NCI-H2227 (cell line): ENCODE measurements at regions not wholly inside any gene's neighbourhood (a gene's known extent, or its start where the extent isn't known, plus 50 kb on each side); places are given as distances from the start of the nearest gene placed in this dataset.

Source experiments
- DNase-seq: peaks from one replicate; lab custom pipeline; 2025; ENCODE audit not compliant: unreplicated experiment; lab: John Stamatoyannopoulos, UW

GRCh38 chr3:193951859-193952258 is 184.1 kb upstream of the HES1 start:
- no peak for DNase-seq

- DNase-seq = no peak
These were observed 181.2 kb upstream of the HES1 start for GRCh38 chr3:193954752-193955151.

- DNase-seq = no peak
These were observed 180.2 kb upstream of the HES1 start for GRCh38 chr3:193955719-193956118.

GRCh38 chr3:193959861-193960260 is 176.1 kb upstream of the HES1 start:
- DNase-seq = no peak

- no peak for DNase-seq
These were observed 175.3 kb upstream of the HES1 start for GRCh38 chr3:193960487-193961274.

- DNase-seq = no peak
These were observed 172.8 kb upstream of the HES1 start for GRCh38 chr3:193962986-193963685.

- DNase-seq = no peak
These were observed 172.0 kb upstream of the HES1 start for GRCh38 chr3:193963808-193964516.

- DNase-seq = no peak
These were observed 171.4 kb upstream of the HES1 start for GRCh38 chr3:193964517-193964880.

- DNase-seq = no peak
These were observed 167.5 kb upstream of the HES1 start for GRCh38 chr3:193968380-193968974.

GRCh38 chr3:193970131-193970772 is 165.7 kb upstream of the HES1 start:
- DNase-seq = peak; percentile 50

GRCh38 chr3:193970773-193971206 is 165.2 kb upstream of the HES1 start:
- no peak for DNase-seq

- DNase-seq = no peak
These were observed 164.6 kb upstream of the HES1 start for GRCh38 chr3:193971261-193971751.

- no peak for DNase-seq
These were observed 164.0 kb upstream of the HES1 start for GRCh38 chr3:193971966-193972365.

- no peak for DNase-seq
These were observed 163.1 kb upstream of the HES1 start for GRCh38 chr3:193972832-193973231.

GRCh38 chr3:193974191-193974652 is 161.7 kb upstream of the HES1 start:
- DNase-seq = no peak

- peak; percentile 30 for DNase-seq
These were observed 161.0 kb upstream of the HES1 start for GRCh38 chr3:193974671-193975535.

- no peak for DNase-seq
These were observed 158.3 kb upstream of the HES1 start for GRCh38 chr3:193977622-193978021.

- DNase-seq = no peak
These were observed 157.9 kb upstream of the HES1 start for GRCh38 chr3:193978030-193978429.

GRCh38 chr3:193978486-193978885 is 157.5 kb upstream of the HES1 start:
- no peak for DNase-seq

GRCh38 chr3:193980326-193980725 is 155.6 kb upstream of the HES1 start:
- no peak for DNase-seq
